SK-N-SH (cell line): ENCODE measurements at regions not wholly inside any gene's neighbourhood (a gene's known extent, or its start where the extent isn't known, plus 50 kb on each side); places are given as distances from the start of the nearest gene placed in this dataset.

Source experiments
- CTCF ChIA-PET: fragments of 300-600, 350-600 bp; formaldehyde crosslinking; extraction: SDS; loops from one replicate; lab custom pipeline; 2021; lab: Yijun Ruan, JAX
- POLR2A ChIA-PET: fragments of 350-600 bp; sonication (Branson Sonifier 250); formaldehyde crosslinking; extraction: SDS; loops from one replicate; lab custom pipeline; 2020; ENCODE audit warnings: antibody characterized with exemption, inconsistent platforms; lab: Yijun Ruan, JAX
- DNase-seq: peaks from one replicate; pipeline ENCODE4 v3.0.0; 2012
- H2AFZ ChIP-seq: fragments of 200-600 bp; sonication (generic); 2 replicates; pipeline ENCODE4 v1.8.1; 2016; ENCODE audit warnings: antibody characterized with exemption, mild to moderate bottlenecking, low read depth
- H3F3A ChIP-seq: fragments of 200-600 bp; sonication (generic); replicated peaks from 2 replicates; pipeline ENCODE3; 2016; ENCODE audit warnings: antibody characterized with exemption, mild to moderate bottlenecking; ENCODE audit not compliant: insufficient read depth
- H3K27ac ChIP-seq, 2 experiments: fragments of 200-500 bp in 1 of 2; fragments of 200-600 bp in 1 of 2; sonication (Bioruptor generic) in 1 of 2; sonication (generic), shearing (Covaris generic) in 1 of 2; 2 replicates each; pipeline versions ENCODE4 v1.5.1 to v1.6.1; 2014 to 2016; ENCODE audit warnings: low read depth in 2 of 2, inconsistent platforms in 1 of 2, low read length in 1 of 2, mild to moderate bottlenecking in 1 of 2, mixed read lengths in 1 of 2
- H3K27me3 ChIP-seq: fragments of 200-600 bp; sonication (generic), shearing (Covaris generic); 2 replicates; pipeline ENCODE4 v1.6.1; 2016; ENCODE audit warnings: mixed run types; ENCODE audit not compliant: insufficient read depth
- H3K36me3 ChIP-seq, 2 experiments: fragments of 200-500 bp in 1 of 2; fragments of 200-600 bp in 1 of 2; sonication (Bioruptor generic) in 1 of 2; sonication (generic) in 1 of 2; replicated peaks in 1 of 2; 2 replicates each; pipeline versions ENCODE3 to v1.5.1; 2014 to 2016; ENCODE audit warnings: low read length in 1 of 2, mild to moderate bottlenecking in 1 of 2; ENCODE audit not compliant: insufficient read depth in 2 of 2, control insufficient read depth in 1 of 2
- H3K4me1 ChIP-seq, 2 experiments: fragments of 200-500 bp in 1 of 2; fragments of 200-600 bp in 1 of 2; sonication (Bioruptor generic) in 1 of 2; sonication (generic), shearing (Covaris generic) in 1 of 2; 2 replicates each; pipeline versions ENCODE4 v1.5.1 to v1.6.1; 2014 to 2016; ENCODE audit warnings: low read depth in 1 of 2, low read length in 1 of 2, mixed run types in 1 of 2; ENCODE audit not compliant: insufficient read depth in 2 of 2, control insufficient read depth in 1 of 2
- H3K4me2 ChIP-seq: fragments of 200-600 bp; sonication (generic), shearing (Covaris generic); 2 replicates; pipeline ENCODE4 v1.6.1; 2017; ENCODE audit warnings: mixed run types
- H3K4me3 ChIP-seq, 2 experiments: fragments of 200-500 bp in 1 of 2; fragments of 200-600 bp in 1 of 2; sonication (Bioruptor generic) in 1 of 2; sonication (generic), shearing (Covaris generic) in 1 of 2; 2 replicates each; pipeline versions ENCODE4 v1.5.1 to v1.8.1; 2014 to 2016; ENCODE audit warnings: low read depth in 2 of 2, inconsistent platforms in 1 of 2, low read length in 1 of 2, mild to moderate bottlenecking in 1 of 2, mixed read lengths in 1 of 2, moderate library complexity in 1 of 2
- H3K79me2 ChIP-seq: fragments of 200-600 bp; sonication (generic); 2 replicates; pipeline ENCODE4 v1.8.1; 2017; ENCODE audit warnings: mild to moderate bottlenecking; ENCODE audit not compliant: insufficient read depth
- H3K9ac ChIP-seq: fragments of 200-600 bp; sonication (generic); 2 replicates; pipeline ENCODE4 v1.6.1; 2017; ENCODE audit warnings: mixed run types
- H3K9me2 ChIP-seq: fragments of 200-600 bp; sonication (generic); 2 replicates; pipeline ENCODE4 v1.6.1; 2017; ENCODE audit warnings: mixed run types
- H3K9me3 ChIP-seq: fragments of 200-600 bp; sonication (generic); 2 replicates; pipeline ENCODE4 v1.6.1; 2017; ENCODE audit warnings: mixed run types, mild to moderate bottlenecking, moderate library complexity
- H4K20me1 ChIP-seq: fragments of 200-600 bp; sonication (generic); 2 replicates; pipeline ENCODE4 v1.6.1; 2017; ENCODE audit warnings: mild to moderate bottlenecking, mixed run types; ENCODE audit not compliant: insufficient read depth
- CHD2 ChIP-seq: fragments of 150-350 bp; IDR thresholded peaks from 2 replicates; pipeline ENCODE4 v1.6.1; 2018; ENCODE audit warnings: low read length; ENCODE audit not compliant: partially characterized antibody
- ELF1 ChIP-seq: IDR thresholded peaks from 2 replicates; pipeline ENCODE4 v1.4.0; 2012
- EP300 ChIP-seq, 2 experiments: IDR thresholded peaks; 2 replicates each; pipeline versions ENCODE4 v1.4.0 to v1.6.1; 2012; ENCODE audit warnings: borderline replicate concordance in 1 of 2, low read depth in 1 of 2, low read length in 1 of 2
- EZH2phosphoT487 ChIP-seq: fragments of 200-600 bp; sonication (generic); IDR thresholded peaks from 2 replicates; pipeline ENCODE4 v1.6.1; 2017; ENCODE audit warnings: low read depth, mixed run types, mild to moderate bottlenecking, antibody characterized with exemption, moderate library complexity, borderline replicate concordance
- FOSL2 ChIP-seq: IDR thresholded peaks from 2 replicates; pipeline ENCODE4 v1.4.0; 2012; ENCODE audit warnings: low read depth, mild to moderate bottlenecking, moderate library complexity, borderline replicate concordance
- FOXJ3 ChIP-seq: sonication (generic); formaldehyde crosslinking; IDR thresholded peaks from 2 replicates; pipeline ENCODE4 v1.5.1; 2020; ENCODE audit warnings: mild to moderate bottlenecking, missing genetic modification reagents
- GABPA ChIP-seq: IDR thresholded peaks from 2 replicates; pipeline ENCODE4 v1.4.0; 2012; ENCODE audit warnings: low read depth, mild to moderate bottlenecking
- GATA2 ChIP-seq: sonication (generic); formaldehyde crosslinking; IDR thresholded peaks from 2 replicates; pipeline ENCODE4 v1.5.0; 2020; ENCODE audit warnings: mild to moderate bottlenecking, missing genetic modification reagents
- IRF3 ChIP-seq: fragments of 150-350 bp; IDR thresholded peaks from 2 replicates; pipeline ENCODE4 v1.6.1; 2016; ENCODE audit warnings: mild to moderate bottlenecking, low read depth, low read length
- JUND ChIP-seq: IDR thresholded peaks from 2 replicates; pipeline ENCODE4 v1.4.0; 2012
- MAX ChIP-seq: IDR thresholded peaks from 2 replicates; pipeline ENCODE4 v1.4.0; 2012; ENCODE audit warnings: low read depth
- MEF2A ChIP-seq: IDR thresholded peaks from 2 replicates; pipeline ENCODE4 v1.4.0; 2012; ENCODE audit warnings: low read depth, borderline replicate concordance
- MXI1 ChIP-seq: IDR thresholded peaks from 2 replicates; pipeline ENCODE4 v1.6.1; 2012; ENCODE audit warnings: mild to moderate bottlenecking, low read depth, low read length, improper control_type of control experiment
- NFIC ChIP-seq: IDR thresholded peaks from 2 replicates; pipeline ENCODE4 v1.4.0; 2012; ENCODE audit warnings: borderline replicate concordance
- NRF1 ChIP-seq: IDR thresholded peaks from 2 replicates; pipeline ENCODE4 v1.6.1; 2012; ENCODE audit warnings: low read depth, mild to moderate bottlenecking, low read length
- PBX3 ChIP-seq: IDR thresholded peaks from 2 replicates; pipeline ENCODE4; 2012
- POLR2AphosphoS5 ChIP-seq: IDR thresholded peaks from 2 replicates; pipeline ENCODE4 v1.6.1; 2012; ENCODE audit warnings: low read depth, low read length
- RAD21 ChIP-seq: IDR thresholded peaks from 2 replicates; pipeline ENCODE4 v1.6.1; 2012; ENCODE audit warnings: mild to moderate bottlenecking, low read length
- RCOR1 ChIP-seq: fragments of 150-350 bp; IDR thresholded peaks from 2 replicates; pipeline ENCODE4 v1.6.1; 2017; ENCODE audit warnings: antibody characterized with exemption, low read length
- REST ChIP-seq: IDR thresholded peaks from 2 replicates; pipeline ENCODE4 v1.6.1; 2012; ENCODE audit warnings: mild to moderate bottlenecking, low read depth, low read length, moderate library complexity
- RXRA ChIP-seq: IDR thresholded peaks from 2 replicates; pipeline ENCODE4 v1.4.0; 2012; ENCODE audit warnings: low read depth, mild to moderate bottlenecking, borderline replicate concordance
- SIN3A ChIP-seq: IDR thresholded peaks from 2 replicates; pipeline ENCODE4 v1.6.1; 2012; ENCODE audit warnings: low read depth, mild to moderate bottlenecking, low read length, moderate library complexity, borderline replicate concordance
- SMC3 ChIP-seq: IDR thresholded peaks from 2 replicates; pipeline ENCODE4 v1.6.1; 2012; ENCODE audit warnings: low read depth, low read length, improper control_type of control experiment
- TAF1 ChIP-seq: IDR thresholded peaks from 2 replicates; pipeline ENCODE4 v1.6.1; 2012; ENCODE audit warnings: low read depth, mild to moderate bottlenecking, low read length, moderate library complexity, borderline replicate concordance
- USF1 ChIP-seq: IDR thresholded peaks from 2 replicates; pipeline ENCODE4 v1.4.0; 2012; ENCODE audit warnings: low read depth, borderline replicate concordance
- USF2 ChIP-seq: fragments of 150-350 bp; IDR thresholded peaks from 2 replicates; pipeline ENCODE4 v1.6.1; 2017; ENCODE audit warnings: antibody characterized with exemption, low read length, low read depth, borderline replicate concordance
- YY1 ChIP-seq: IDR thresholded peaks from 2 replicates; pipeline ENCODE4 v1.4.0; 2012; ENCODE audit warnings: low read depth, mild to moderate bottlenecking
- WGBS: methylation state at CpG from one replicate; pipeline ENCODE4 v1.1.6; 2017; ENCODE audit warnings: low lambda C conversion rate; 5-methylcytosine and 5-hydroxymethylcytosine counted together

GRCh38 chr1:60891281-60891680 is 191.1 kb upstream of the NFIA start:
- CTCF ChIA-PET, result interaction anchor here (1.2 to 1.6 kb wide), 3 partner anchors 30 to 159 kb away, joined by 3 to 5 read pairs (median 4); no protein-coding TSS in a partner anchor
- Histone ChIP-seq H3K27ac (peak overlapping the region in 1 of 2 experiments; percentile 89; a peak in 2 of 4 replicates), H3K79me2 (no peaks in the 10 kb centered on the region), H3K9ac (no peak overlapping the region), H2AFZ (no peak overlapping the region), H3K27me3 (no peaks in the 10 kb centered on the region), H3K36me3 (no peaks in the 10 kb centered on the region), H3K4me3 (no peak overlapping the region), H3K9me3 (no peaks in the 10 kb centered on the region), H3K4me2 (no peak overlapping the region), H3K4me1 (peaks cover 7 to 60% of the 10 kb centered on the region in 2 experiments; a peak in 2 of 4 replicates), H3K9me2 (no peaks in the 10 kb centered on the region), H3F3A (no peaks in the 10 kb centered on the region), H4K20me1 (no peaks in the 10 kb centered on the region)
- whole genome bisulfite sequencing, result 68% methylated on average over 6 of the region's 6 CpGs
- no peak for DNase-seq
- POLR2A ChIA-PET, result interaction anchor here (1.2 to 2.9 kb wide), 2 partner anchors 11 to 25 kb away, joined by 3 to 9 read pairs; no protein-coding TSS in a partner anchor
- TF ChIP-seq NFIC, result no peak
- TF ChIP-seq SIN3A, result no peak
- TF ChIP-seq USF1, result no peak
- TF ChIP-seq MXI1, result no peak
- TF ChIP-seq GATA2 (CRISPR knock-in tag), result 0 out of 2 replicates have a peak, but pooled peaks have one; percentile 25
- TF ChIP-seq FOSL2, result no peak
- TF ChIP-seq MAX, result no peak
- TF ChIP-seq USF2, result no peak
- TF ChIP-seq ELF1, result no peak
- TF ChIP-seq POLR2AphosphoS5, result no peak
- TF ChIP-seq SMC3, result no peak
- no peak for TF ChIP-seq CHD2
- no peak for TF ChIP-seq JUND
- no peak for TF ChIP-seq RAD21
- peak in 1 of 2 experiments; percentile 79; a peak in 2 of 4 replicates for TF ChIP-seq EP300 (IDR thresholded peaks at IDR 0.05; ENCODE audit: borderline replicate concordance in 1 of 2, low read depth in 1 of 2, low read length in 1 of 2)
- TF ChIP-seq RXRA, result no peak
- TF ChIP-seq FOXJ3, result no peak
- no peak for TF ChIP-seq IRF3
- TF ChIP-seq TAF1, result no peak
- TF ChIP-seq EZH2phosphoT487, result no peak
- no peak for TF ChIP-seq REST
- no peak for TF ChIP-seq NRF1
- TF ChIP-seq RCOR1, result peak; percentile 56; the same call in 1 of the 2 replicates
- TF ChIP-seq MEF2A, result no peak
- no peak for TF ChIP-seq GABPA
- no peak for TF ChIP-seq PBX3
- no peak for TF ChIP-seq YY1
